K562 (cell line): ENCODE measurements at regions not wholly inside any gene's neighbourhood (a gene's known extent, or its start where the extent isn't known, plus 50 kb on each side); places are given as distances from the start of the nearest gene placed in this dataset.

Source experiments
- ATAC-seq: fragments of 200-7000 bp; cut with Tn5 transposase; 3 replicates; pipeline ENCODE4 v1.9.1; 2020; ENCODE audit warnings: moderate library complexity
- BruUV-seq: library from RNA; stranded (reverse); fragments of 400-500 nt; replicated peaks from 2 replicates; lab custom pipeline; 2021; lab: Mats Ljungman, UMichigan
- CTCF ChIA-PET: fragments of 300-600 bp; formaldehyde crosslinking; extraction: SDS; loops from one replicate; lab custom pipeline; 2021; ENCODE audit warnings: low intra/inter-chr PET ratio; lab: Yijun Ruan, JAX
- POLR2A ChIA-PET: fragments of 300-600, 350-650 bp; sonication (Branson Sonifier 250); formaldehyde crosslinking; extraction: SDS; loops from one replicate; lab custom pipeline; 2021; ENCODE audit warnings: antibody characterized with exemption, inconsistent platforms; lab: Yijun Ruan, JAX
- DNase-seq, 4 experiments: peaks; one replicate each; pipeline versions ENCODE4 v3.0.0 to v3.0.0-alpha.2; 2011 to 2018; ENCODE audit warnings: low spot score in 3 of 4, mixed read lengths in 3 of 4; ENCODE audit errors: extremely low read depth in 1 of 4
- FAIRE-seq: peaks from 2 replicates; lab custom pipeline; 2011; peaks lifted over from hg19 to GRCh38; lab: Jason Lieb, UNC
- H2AFZ ChIP-seq: 2 replicates; pipeline ENCODE4 v1.6.0; 2011; ENCODE audit warnings: low read depth, low read length, control low read depth, inconsistent platforms
- H3K27ac ChIP-seq: fragments of 200-600 bp; 3 replicates; pipeline ENCODE4 v1.8.0; 2011; ENCODE audit warnings: low read depth, mild to moderate bottlenecking, control low read depth, inconsistent platforms, low read length, moderate library complexity, mixed read lengths; ENCODE audit errors: extremely low read depth
- H3K27me3 ChIP-seq, 2 experiments: fragments of 300-600 bp in 1 of 2; 2 replicates in 1 of 2; 3 replicates in 1 of 2; pipeline versions ENCODE4 v1.6.0 to v1.8.0; 2011; ENCODE audit warnings: inconsistent platforms in 2 of 2, low read length in 2 of 2, mild to moderate bottlenecking in 1 of 2, mixed read lengths in 1 of 2, moderate library complexity in 1 of 2; ENCODE audit not compliant: control insufficient read depth in 2 of 2, insufficient read depth in 2 of 2
- H3K36me3 ChIP-seq: fragments of 300-600 bp; 3 replicates; pipeline ENCODE4 v1.8.0; 2011; ENCODE audit warnings: mild to moderate bottlenecking, low read length, inconsistent platforms; ENCODE audit not compliant: control insufficient read depth, insufficient read depth
- H3K4me1 ChIP-seq, 2 experiments: fragments of 200-600 bp in 1 of 2; replicated peaks in 1 of 2; 2 replicates in 1 of 2; 3 replicates in 1 of 2; pipeline versions ENCODE4 v1.5.1 to v1.8.0; 2011; ENCODE audit warnings: inconsistent platforms in 2 of 2, low read length in 2 of 2, mild to moderate bottlenecking in 1 of 2, mixed read lengths in 1 of 2, moderate library complexity in 1 of 2; ENCODE audit not compliant: control insufficient read depth in 2 of 2, insufficient read depth in 2 of 2
- H3K4me2 ChIP-seq: 2 replicates; pipeline ENCODE4 v1.6.1; 2011; ENCODE audit warnings: low read length, control low read depth, inconsistent platforms, mixed read lengths; ENCODE audit not compliant: insufficient read depth
- H3K4me3 ChIP-seq: fragments of 200-600 bp; sonication (generic), shearing (Covaris generic); 2 replicates; pipeline ENCODE4 v1.5.1; 2016; ENCODE audit warnings: control low read depth, inconsistent platforms
- H3K79me2 ChIP-seq: fragments of 200-600 bp; 3 replicates; pipeline ENCODE4 v1.8.0; 2011; ENCODE audit warnings: low read length, inconsistent platforms; ENCODE audit not compliant: control insufficient read depth, insufficient read depth
- H3K9ac ChIP-seq, 2 experiments: 2 replicates each; pipeline versions ENCODE4 v1.6.0 to v1.6.1; 2011; ENCODE audit warnings: low read depth in 2 of 2, low read length in 2 of 2, control low read depth in 1 of 2, inconsistent platforms in 1 of 2, mild to moderate bottlenecking in 1 of 2, mixed read lengths in 1 of 2; ENCODE audit not compliant: insufficient read depth in 1 of 2
- H3K9me1 ChIP-seq: one replicate; pipeline ENCODE4 v1.6.0; 2011; ENCODE audit warnings: inconsistent platforms, mild to moderate bottlenecking, low read length, moderate library complexity; ENCODE audit not compliant: control insufficient read depth, insufficient read depth
- H3K9me3 ChIP-seq: replicated peaks from 2 replicates; pipeline ENCODE4 v1.5.1; 2011; ENCODE audit warnings: low read depth, low read length, inconsistent platforms; ENCODE audit not compliant: control insufficient read depth, insufficient read depth
- H4K20me1 ChIP-seq: replicated peaks from 2 replicates; pipeline ENCODE4 v1.6.1; 2011; ENCODE audit warnings: low read length, inconsistent platforms, mixed read lengths; ENCODE audit not compliant: control insufficient read depth, insufficient read depth
- AFF4 ChIP-seq: sonication (generic); formaldehyde crosslinking; IDR thresholded peaks from 2 replicates; pipeline ENCODE4 v1.8.0; 2023; ENCODE audit warnings: mild to moderate bottlenecking, missing genetic modification reagents
- BCOR ChIP-seq: fragments of 450-650 bp; IDR thresholded peaks from 2 replicates; pipeline ENCODE4 v1.6.1; 2016
- GABPA ChIP-seq: fragments of 200-800 bp; sonication (Bioruptor generic); conservative IDR thresholded peaks from 2 replicates; pipeline ENCODE4 v1.6.1; 2016; ENCODE audit warnings: low read depth, missing genetic modification characterization, missing compliant biosample characterization
- MIER1 ChIP-seq: fragments of 450-650 bp; IDR thresholded peaks from 2 replicates; pipeline ENCODE4 v1.6.1; 2016; ENCODE audit warnings: antibody characterized with exemption, mild to moderate bottlenecking, low read depth
- MYNN ChIP-seq, 2 experiments: sonication (generic); formaldehyde crosslinking in 1 of 2; IDR thresholded peaks; 2 replicates each; pipeline versions ENCODE4 v1.5.0 to v1.6.1; 2016 to 2020; ENCODE audit warnings: antibody characterized with exemption in 1 of 2, missing genetic modification reagents in 1 of 2
- NEUROD1 ChIP-seq: fragments of 150-350 bp; IDR thresholded peaks from 2 replicates; pipeline ENCODE4 v1.6.1; 2014; ENCODE audit warnings: borderline replicate concordance, low read length, low read depth; ENCODE audit not compliant: partially characterized antibody
- NKRF ChIP-seq: fragments of 450-650 bp; IDR thresholded peaks from 2 replicates; pipeline ENCODE4 v1.6.1; 2016; ENCODE audit warnings: borderline replicate concordance
- ZNF24 ChIP-seq: fragments of 450-650 bp; IDR thresholded peaks from 2 replicates; pipeline ENCODE4 v1.6.1; 2016
- WGBS: fragments of 100-300 bp; shearing (Covaris generic); methylation state at CpG from one replicate; pipeline ENCODE4 v1.1.6; 2016; ENCODE audit warnings: low coverage, mixed read lengths; ENCODE audit not compliant: insufficient coverage; ENCODE audit errors: missing lambda C conversion rate; 5-methylcytosine and 5-hydroxymethylcytosine counted together
- in situ Hi-C: fragments of 300-500 bp; cut with MboI; formaldehyde crosslinking; loops from 4 replicates; pipeline ENCODE4 v1.15.0; 2018; ENCODE audit warnings: inconsistent platforms, mixed read lengths
- intact Hi-C: fragments of 100-400 bp; cut with micrococcal nuclease; formaldehyde crosslinking; loops from 2 replicates; pipeline ENCODE4 v1.14.2; 2022

GRCh38 chr10:33098951-33099663 lies 141.1 kb upstream of the ITGB1 start (continued):
- no peak for TF ChIP-seq AFF4 (CRISPR knock-in tag)

GRCh38 chr10:33095867-33096815 lies 138.1 kb upstream of the ITGB1 start:
- BruUV-seq, result no TSS peak
- no peak overlapping the region for H2AFZ ChIP-seq
- H3K36me3 ChIP-seq, result no peaks in the 10 kb centered on the region
- H3K27me3 ChIP-seq, result no peaks in the 10 kb centered on the region
- 2% methylated on average over 5 of the region's 5 CpGs for WGBS
- H3K9me3 ChIP-seq, result no peaks in the 10 kb centered on the region
- no peak overlapping the region for H3K4me2 ChIP-seq
- POLR2A ChIA-PET, result interaction anchor here (1.2 kb wide), 1 partner anchor 14 kb away, joined by 3 read pairs; no protein-coding TSS in a partner anchor
- in situ Hi-C loops, result no loop called here
- H3K79me2 ChIP-seq, result no peaks in the 10 kb centered on the region
- no peaks in the 10 kb centered on the region for H3K9me1 ChIP-seq
- no peak overlapping the region for H3K27ac ChIP-seq
- no peaks in the 10 kb centered on the region for H3K4me1 ChIP-seq
- no peak overlapping the region for H3K9ac ChIP-seq
- intact Hi-C loops, result no loop called here
- no peak overlapping the region for H3K4me3 ChIP-seq
- no peaks in the 10 kb centered on the region for H4K20me1 ChIP-seq
- FAIRE-seq (no peak), DNase-seq (no peak), ATAC-seq (no peak)
- CTCF ChIA-PET, result no interaction called here
- TF ChIP-seq NKRF, result no peak
- no peak for TF ChIP-seq GABPA (tag)
- TF ChIP-seq NEUROD1, result no peak
- TF ChIP-seq MIER1, result no peak
- no peak for TF ChIP-seq MYNN (IDR thresholded peaks at IDR 0.05)
- TF ChIP-seq MYNN (CRISPR knock-in tag; IDR thresholded peaks at IDR 0.05), result no peak
- TF ChIP-seq ZNF24, result no peak
- TF ChIP-seq BCOR, result no peak
